Psoas muscle (tissue), 7 donors: ENCODE measurements at regions not wholly inside any gene's neighbourhood (a gene's known extent, or its start where the extent isn't known, plus 50 kb on each side); places are given as distances from the start of the nearest gene placed in this dataset.

ENCODE experiments used
- ATAC-seq, 4 donors: fragments of 200-7000 bp; cut with Tn5 transposase; one replicate each; pipeline ENCODE4 v1.9.1; 2020; ENCODE audit warnings: moderate library complexity in 3 of 4, mild to moderate bottlenecking in 2 of 4
- DNase-seq, 2 donors: peaks; one replicate each; pipeline ENCODE4 v3.0.0-alpha.2; 2020
- H3K27ac ChIP-seq: fragments of 200-600 bp; one replicate; pipeline ENCODE4 v1.8.0; 2022
- H3K27me3 ChIP-seq, 3 donors: fragments of 200-600 bp in 1 of 3; one replicate each; pipeline versions ENCODE4 v1.6.1 to v1.8.0; 2013 to 2022; ENCODE audit warnings: low read length in 2 of 3, mild to moderate bottlenecking in 2 of 3, moderate library complexity in 1 of 3; ENCODE audit not compliant: insufficient read depth in 3 of 3
- H3K36me3 ChIP-seq, 2 donors: fragments of 200-600 bp in 1 of 2; one replicate each; pipeline versions ENCODE4 v1.6.1 to v1.8.0; 2013 to 2022; ENCODE audit warnings: low read depth in 1 of 2, mild to moderate bottlenecking in 1 of 2, moderate library complexity in 1 of 2; ENCODE audit not compliant: insufficient read depth in 1 of 2
- H3K4me1 ChIP-seq: fragments of 200-600 bp; one replicate; pipeline ENCODE4 v1.8.0; 2022
- H3K4me3 ChIP-seq: fragments of 200-600 bp; one replicate; pipeline ENCODE4 v1.8.0; 2022; ENCODE audit warnings: mild to moderate bottlenecking
- H3K9me3 ChIP-seq: fragments of 200-600 bp; one replicate; pipeline ENCODE4 v1.8.0; 2022
- WGBS, 3 donors: extraction: QIAGEN DNeasy Blood & Tissue Kit; methylation state at CpG; one replicate each; pipeline versions ENCODE4 v1.1.6 to v1.1.7; 2013; 5-methylcytosine and 5-hydroxymethylcytosine counted together
- intact Hi-C, 2 donors: fragments of 100-400 bp; cut with DNase I; formaldehyde crosslinking; loops; one replicate each; pipeline versions ENCODE4 v1.11.0 to v1.14.2; 2022
- TF ChIP-seq, protein P1 (sequence below): fragments of 200-600 bp; IDR thresholded peaks from one replicate; pipeline ENCODE4 v1.8.0; 2022; ENCODE audit warnings: antibody characterized with exemption
- donor health status: healthy with polysubstance abuse.
- donor health status: DM: no; HTN: no; CAD: no; lungs with moderate emphysema.
- donor health status: Bipolar disorder and iron deficiency.
- donor health status: healthy.
- donor health status: DM: yes; HTN: yes; CAD: no.
- donor health status: DM: no; HTN: no; CAD: no.
- donor health status: DM: yes; HTN: yes; CAD: no.

- Histone ChIP-seq H3K4me3 (no peak overlapping the region), H3K27me3 (peaks cover 0 to 4% (median 0%) of the 10 kb centered on the region in 3 donors), H3K9me3 (no peaks in the 10 kb centered on the region), H3K36me3 (no peaks in the 10 kb centered on the region), H3K27ac (no peak overlapping the region), H3K4me1 (no peaks in the 10 kb centered on the region)
- TF ChIP-seq, protein P1, sequence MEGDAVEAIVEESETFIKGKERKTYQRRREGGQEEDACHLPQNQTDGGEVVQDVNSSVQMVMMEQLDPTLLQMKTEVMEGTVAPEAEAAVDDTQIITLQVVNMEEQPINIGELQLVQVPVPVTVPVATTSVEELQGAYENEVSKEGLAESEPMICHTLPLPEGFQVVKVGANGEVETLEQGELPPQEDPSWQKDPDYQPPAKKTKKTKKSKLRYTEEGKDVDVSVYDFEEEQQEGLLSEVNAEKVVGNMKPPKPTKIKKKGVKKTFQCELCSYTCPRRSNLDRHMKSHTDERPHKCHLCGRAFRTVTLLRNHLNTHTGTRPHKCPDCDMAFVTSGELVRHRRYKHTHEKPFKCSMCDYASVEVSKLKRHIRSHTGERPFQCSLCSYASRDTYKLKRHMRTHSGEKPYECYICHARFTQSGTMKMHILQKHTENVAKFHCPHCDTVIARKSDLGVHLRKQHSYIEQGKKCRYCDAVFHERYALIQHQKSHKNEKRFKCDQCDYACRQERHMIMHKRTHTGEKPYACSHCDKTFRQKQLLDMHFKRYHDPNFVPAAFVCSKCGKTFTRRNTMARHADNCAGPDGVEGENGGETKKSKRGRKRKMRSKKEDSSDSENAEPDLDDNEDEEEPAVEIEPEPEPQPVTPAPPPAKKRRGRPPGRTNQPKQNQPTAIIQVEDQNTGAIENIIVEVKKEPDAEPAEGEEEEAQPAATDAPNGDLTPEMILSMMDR, result no peak
- no peak for ATAC-seq
- 43 to 51% (median 50%) methylated on average over 11 of the region's 11 CpGs for WGBS, 3 donors
- intact Hi-C loops, result no loop called here
- DNase-seq, result no peak
These were observed 99.3 kb upstream of the TMEM18 start for GRCh38 chr2:776487-776886.

GRCh38 chr2:776038-776437 lies 98.8 kb upstream of the TMEM18 start:
- no peak for ATAC-seq
- H3K27me3 ChIP-seq, result peaks cover 0 to 4% (median 0%) of the 10 kb centered on the region in 3 donors
- 47 to 62% (median 56%) methylated on average over 6 of the region's 6 CpGs for WGBS, 3 donors
- H3K36me3 ChIP-seq, result no peaks in the 10 kb centered on the region
- TF ChIP-seq, protein P1, result no peak
- H3K9me3 ChIP-seq, result no peaks in the 10 kb centered on the region
- no peak for DNase-seq
- intact Hi-C loops, result no loop called here
- no peaks in the 10 kb centered on the region for H3K4me1 ChIP-seq
- no peak overlapping the region for H3K4me3 ChIP-seq
- no peak overlapping the region for H3K27ac ChIP-seq

DNA sequence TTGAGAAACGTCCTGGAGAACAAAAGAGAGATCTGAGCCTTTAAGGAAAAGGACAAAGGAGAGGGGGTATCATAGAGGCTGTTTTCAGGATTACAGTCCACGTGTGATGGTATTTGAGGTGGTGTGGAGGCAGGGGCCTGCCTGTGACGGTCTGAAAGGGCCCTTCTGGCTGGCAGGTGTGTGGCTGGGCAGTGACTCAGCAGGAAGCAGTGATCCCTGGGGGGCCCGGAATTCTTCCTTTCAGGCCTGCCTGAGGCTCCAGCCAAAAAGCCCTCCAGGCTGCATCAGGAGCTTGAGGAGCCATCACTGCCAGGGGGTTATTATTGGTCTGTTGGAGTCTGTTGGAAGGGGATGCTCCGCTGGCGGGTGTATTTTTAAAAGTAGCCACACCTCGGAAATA lies 97.2 kb upstream of the TMEM18 start:
- H3K4me3 ChIP-seq, result no peak overlapping the region
- intact Hi-C loops, result no loop called here
- no peaks in the 10 kb centered on the region for H3K4me1 ChIP-seq
- ATAC-seq (no peak), DNase-seq (no peak)
- peaks cover 0 to 4% (median 0%) of the 10 kb centered on the region in 3 donors for H3K27me3 ChIP-seq
- TF ChIP-seq, protein P1, result no peak
- no peak overlapping the region for H3K27ac ChIP-seq
- H3K9me3 ChIP-seq, result no peaks in the 10 kb centered on the region
- H3K36me3 ChIP-seq, result no peaks in the 10 kb centered on the region
- WGBS, 3 donors, result 40 to 50% (median 49%) methylated on average over 7 of the region's 7 CpGs

GRCh38 chr2:773256-774160 lies 96.3 kb upstream of the TMEM18 start:
- DNase-seq, result no peak
- Histone ChIP-seq H3K36me3 (no peaks in the 10 kb centered on the region), H3K9me3 (no peaks in the 10 kb centered on the region), H3K27ac (no peak overlapping the region), H3K27me3 (peaks cover 0 to 4% (median 0%) of the 10 kb centered on the region in 3 donors), H3K4me3 (no peak overlapping the region), H3K4me1 (no peaks in the 10 kb centered on the region)
- intact Hi-C loops, result no loop called here
- TF ChIP-seq, protein P1, result no peak
- 70 to 81% (median 76%) methylated on average over 9 to 11 of the region's 11 CpGs for WGBS, 3 donors
- no peak for ATAC-seq
